ENCODE measurements at regions not wholly inside any gene's neighbourhood (a gene's known extent, or its start where the extent isn't known, plus 50 kb on each side); places are given as distances from the start of the nearest gene placed in this dataset.

GRCh38 chr14:55848964-55849363 lies 269.0 kb downstream of the KTN1 start:
- TF ChIP-seq CTCF (IDR thresholded peaks at IDR 0.05) (no peak), POLR2A (IDR thresholded peaks at IDR 0.05) (no peak)
